OCI-LY1 (cell line): ENCODE measurements at regions not wholly inside any gene's neighbourhood (a gene's known extent, or its start where the extent isn't known, plus 50 kb on each side); places are given as distances from the start of the nearest gene placed in this dataset.

ENCODE experiments used
- EZH2 ChIP-seq: fragments of 200-600 bp; sonication (generic), shearing (Covaris generic); IDR thresholded peaks from 2 replicates; pipeline ENCODE4 v1.8.0; 2017; ENCODE audit warnings: borderline replicate concordance, mixed run types, mild to moderate bottlenecking, antibody characterized with exemption, low read length, moderate library complexity, mixed read lengths
- TF ChIP-seq, protein P1 (sequence below): fragments of 200-600 bp; sonication (generic), shearing (Covaris generic); IDR thresholded peaks from 2 replicates; pipeline ENCODE4 v1.5.1; 2017; ENCODE audit warnings: mild to moderate bottlenecking, antibody characterized with exemption, low read length, moderate library complexity, mixed read lengths

- TF ChIP-seq, protein P1, sequence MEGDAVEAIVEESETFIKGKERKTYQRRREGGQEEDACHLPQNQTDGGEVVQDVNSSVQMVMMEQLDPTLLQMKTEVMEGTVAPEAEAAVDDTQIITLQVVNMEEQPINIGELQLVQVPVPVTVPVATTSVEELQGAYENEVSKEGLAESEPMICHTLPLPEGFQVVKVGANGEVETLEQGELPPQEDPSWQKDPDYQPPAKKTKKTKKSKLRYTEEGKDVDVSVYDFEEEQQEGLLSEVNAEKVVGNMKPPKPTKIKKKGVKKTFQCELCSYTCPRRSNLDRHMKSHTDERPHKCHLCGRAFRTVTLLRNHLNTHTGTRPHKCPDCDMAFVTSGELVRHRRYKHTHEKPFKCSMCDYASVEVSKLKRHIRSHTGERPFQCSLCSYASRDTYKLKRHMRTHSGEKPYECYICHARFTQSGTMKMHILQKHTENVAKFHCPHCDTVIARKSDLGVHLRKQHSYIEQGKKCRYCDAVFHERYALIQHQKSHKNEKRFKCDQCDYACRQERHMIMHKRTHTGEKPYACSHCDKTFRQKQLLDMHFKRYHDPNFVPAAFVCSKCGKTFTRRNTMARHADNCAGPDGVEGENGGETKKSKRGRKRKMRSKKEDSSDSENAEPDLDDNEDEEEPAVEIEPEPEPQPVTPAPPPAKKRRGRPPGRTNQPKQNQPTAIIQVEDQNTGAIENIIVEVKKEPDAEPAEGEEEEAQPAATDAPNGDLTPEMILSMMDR: no peak
- no peak for TF ChIP-seq EZH2
These were observed 65.1 kb downstream of the YIPF5 start for GRCh38 chr5:144105371-144105770.
